ENCODE measurements at regions not wholly inside any gene's neighbourhood (a gene's known extent, or its start where the extent isn't known, plus 50 kb on each side); places are given as distances from the start of the nearest gene placed in this dataset.

DNA sequence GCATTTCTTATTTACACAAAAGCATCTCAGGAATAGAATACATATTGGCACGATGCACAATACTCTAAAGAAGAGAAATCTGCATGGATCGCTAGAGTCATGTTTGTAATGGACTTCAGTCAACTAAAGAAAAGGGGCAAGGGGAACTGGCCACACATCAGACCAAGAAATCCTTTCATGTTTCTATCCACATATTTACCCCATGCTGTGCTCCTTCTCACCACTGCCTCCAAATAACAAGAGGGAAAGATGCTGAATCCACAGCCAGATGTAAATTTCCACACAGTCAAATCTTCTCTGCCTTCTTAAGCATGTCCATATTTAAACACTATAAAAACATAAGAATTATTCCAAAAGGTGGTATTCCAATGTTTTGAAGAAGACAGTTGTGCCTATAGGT is 67.6 kb downstream of the COX18 start:
- DNase-seq: no peak

DNA sequence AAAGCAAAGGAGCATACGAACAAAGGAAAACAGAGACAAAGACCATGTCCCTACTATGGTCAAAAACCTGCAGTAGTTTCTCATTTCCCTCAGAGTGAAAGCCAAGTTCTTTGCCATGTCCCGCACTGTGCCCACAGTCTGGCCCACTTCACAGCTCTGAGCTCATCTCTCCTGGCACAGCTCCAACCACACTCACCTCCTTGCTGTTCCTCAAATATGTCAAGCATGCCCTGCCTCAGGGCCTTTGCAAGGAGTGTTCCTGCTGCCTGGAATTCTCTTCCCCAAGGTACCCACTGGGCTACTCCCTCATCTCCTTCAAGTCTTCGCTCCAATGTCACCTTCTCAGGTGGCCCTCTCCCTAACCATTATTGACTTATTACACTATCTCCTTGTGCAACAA is 72.1 kb downstream of the COX18 start:
- DNase-seq: no peak

DNA sequence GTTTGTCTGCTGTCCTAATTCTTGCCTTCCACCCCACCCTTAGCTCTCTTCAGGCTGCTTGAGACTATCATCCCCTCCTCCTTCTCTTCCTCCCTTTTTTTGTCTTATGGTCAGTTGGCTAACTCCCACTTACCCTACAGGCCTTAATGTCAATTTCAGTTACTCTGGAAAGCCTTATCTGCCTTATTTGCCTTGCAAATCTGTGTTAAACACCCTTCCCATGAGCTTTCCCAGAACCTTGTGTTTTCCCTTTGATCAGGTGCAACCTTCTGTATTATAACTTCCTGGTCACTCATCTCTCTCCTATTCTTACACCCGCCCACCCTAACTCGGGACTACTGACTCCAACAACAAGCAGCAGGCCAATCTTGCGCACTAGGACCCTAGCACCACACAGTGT is 74.8 kb downstream of the COX18 start:
- DNase-seq: no peak

- no peak for DNase-seq
Observed at GRCh38 chr4:72993876-72994275, 75.6 kb downstream of the COX18 start.

- no peak for DNase-seq
Observed at GRCh38 chr4:72991873-72992272, 77.6 kb downstream of the COX18 start.

- no peak for DNase-seq
Observed at GRCh38 chr4:72987741-72988729, 81.5 kb downstream of the COX18 start.

- no peak for DNase-seq
Observed at GRCh38 chr4:72984351-72984750, 85.2 kb downstream of the COX18 start.

DNA sequence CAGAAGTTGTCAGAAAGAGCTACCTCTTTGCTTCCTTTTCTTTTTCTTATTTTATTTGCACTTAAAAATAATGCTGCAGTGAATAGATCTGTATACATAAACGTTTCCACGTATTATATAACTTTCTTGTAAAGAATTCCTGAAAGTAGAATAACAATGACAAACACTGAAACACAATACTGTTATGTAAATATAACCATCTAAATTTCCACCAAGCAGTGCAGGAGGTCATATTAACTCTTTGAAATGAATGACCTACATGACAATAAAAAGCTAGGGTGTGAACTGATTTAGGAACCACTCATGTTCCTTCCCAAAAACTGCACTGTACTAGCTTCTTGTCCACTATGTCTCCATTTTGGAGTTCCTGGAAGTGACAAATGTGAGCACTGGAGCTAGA is 85.8 kb downstream of the COX18 start:
- no peak for DNase-seq

GRCh38 chr4:72977936-72978485 is 91.5 kb downstream of the COX18 start:
- no peak for DNase-seq

GRCh38 chr4:72975488-72975784 is 94.1 kb downstream of the COX18 start:
- DNase-seq: no peak

- no peak for DNase-seq
Observed at GRCh38 chr4:72974694-72975487, 94.6 kb downstream of the COX18 start.

GRCh38 chr4:72971572-72971971 is 97.9 kb downstream of the COX18 start:
- no peak for DNase-seq

- DNase-seq: no peak
Observed at GRCh38 chr4:72970756-72971155, 98.8 kb downstream of the COX18 start.

DNA sequence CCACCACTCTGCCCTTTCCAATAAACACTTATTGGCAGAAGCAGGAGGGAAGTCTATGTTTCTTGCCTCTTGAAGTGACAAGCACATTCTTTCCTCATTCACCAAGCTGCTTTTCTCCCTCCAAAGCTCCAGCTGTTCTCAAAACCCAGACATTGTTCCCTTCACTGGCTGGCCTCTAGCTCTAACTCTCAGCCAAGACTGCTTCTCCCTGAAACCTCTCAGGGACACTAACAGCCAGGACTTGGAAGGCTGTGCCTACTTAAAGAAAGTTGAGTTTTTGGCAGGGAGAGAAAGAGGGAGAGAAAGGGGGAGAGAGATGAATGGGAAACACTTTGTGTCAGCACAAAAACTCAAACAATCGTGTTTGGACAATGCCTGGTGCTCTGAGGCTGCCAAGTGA is 99.5 kb downstream of the COX18 start:
- no peak for DNase-seq

- no peak for DNase-seq
Observed at GRCh38 chr4:72966652-72967051, 102.9 kb downstream of the COX18 start.

DNA sequence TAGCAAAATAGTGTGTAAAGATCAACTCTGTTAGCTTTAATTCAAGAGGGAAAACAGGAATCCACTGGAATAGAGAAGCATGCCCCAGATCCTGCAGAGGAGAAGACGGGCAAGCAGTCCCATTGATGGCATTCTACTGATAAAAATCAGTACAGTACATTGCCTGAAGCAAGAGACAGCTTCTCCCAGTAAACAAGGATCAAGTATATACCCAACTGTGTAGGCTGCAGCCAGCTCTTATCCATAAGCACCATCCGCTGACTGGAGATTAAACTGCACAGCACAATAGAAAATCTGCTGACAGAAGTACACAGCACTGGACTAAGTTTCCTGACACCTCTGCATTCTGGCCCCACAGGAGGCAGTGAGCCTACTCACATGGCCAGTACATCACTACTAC is 110.1 kb downstream of the COX18 start:
- no peak for DNase-seq

GRCh38 chr4:72954811-72955210 is 114.7 kb downstream of the COX18 start:
- DNase-seq: no peak

DNA sequence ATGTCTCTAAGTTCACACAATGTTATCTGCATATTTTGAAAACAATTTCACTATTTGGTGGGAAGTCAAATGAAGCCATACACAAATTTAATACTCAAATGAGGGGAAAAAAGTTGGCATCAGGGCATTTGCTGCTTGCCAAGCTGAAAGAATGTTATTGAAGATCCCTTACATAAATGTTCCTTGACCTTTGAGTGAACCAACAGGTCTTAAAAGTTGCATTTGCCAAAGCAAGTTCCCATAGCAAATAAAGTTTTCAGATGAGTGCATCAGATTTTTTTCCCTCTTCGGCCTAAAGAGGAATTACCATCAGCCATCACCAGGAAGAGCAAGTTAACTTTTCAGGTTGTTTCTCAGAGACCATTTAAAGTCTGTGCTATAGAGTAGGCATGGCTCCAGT is 115.9 kb downstream of the COX18 start:
- no peak for DNase-seq

DNA sequence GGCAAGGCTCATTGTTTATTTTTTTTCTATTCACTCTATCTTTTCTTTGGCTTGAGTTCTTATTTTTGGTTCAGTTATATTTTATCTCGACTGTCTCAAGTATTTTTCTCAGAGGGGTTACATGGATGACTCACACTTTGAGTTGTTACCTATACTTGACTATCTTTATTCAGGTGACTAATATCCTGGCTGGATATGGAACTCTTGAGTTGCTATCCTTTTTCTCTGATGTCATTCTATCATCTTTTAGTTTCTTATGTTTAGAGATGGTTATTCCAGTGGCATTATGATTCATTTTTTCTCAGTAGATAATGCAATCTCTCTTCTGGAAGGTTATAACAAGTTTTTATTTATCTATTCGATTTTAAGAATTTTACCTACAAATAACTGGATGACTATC is 117.9 kb downstream of the COX18 start:
- no peak for DNase-seq

- DNase-seq: no peak
Observed at GRCh38 chr4:72951147-72951546, 118.4 kb downstream of the COX18 start.

DNA sequence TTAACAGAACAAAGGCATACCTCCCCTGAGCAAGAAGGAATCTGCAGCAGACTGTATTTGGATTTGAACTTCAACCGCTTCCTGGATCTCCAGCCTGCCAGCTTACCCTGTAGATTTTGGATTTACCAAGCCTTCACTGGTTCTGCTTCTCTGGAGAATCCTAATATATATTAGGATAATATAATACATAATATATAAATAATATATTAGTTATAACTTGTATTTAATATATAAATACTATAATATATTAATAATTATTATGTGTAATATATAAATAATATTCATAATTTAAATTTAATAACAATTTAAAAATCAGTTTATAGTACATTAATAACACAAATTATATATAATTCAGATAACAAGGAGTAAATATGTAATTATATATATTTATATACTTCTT is 121.4 kb downstream of the COX18 start:
- DNase-seq: no peak

- no peak for DNase-seq
Observed at GRCh38 chr4:72945719-72946336, 123.7 kb downstream of the COX18 start.

DNA sequence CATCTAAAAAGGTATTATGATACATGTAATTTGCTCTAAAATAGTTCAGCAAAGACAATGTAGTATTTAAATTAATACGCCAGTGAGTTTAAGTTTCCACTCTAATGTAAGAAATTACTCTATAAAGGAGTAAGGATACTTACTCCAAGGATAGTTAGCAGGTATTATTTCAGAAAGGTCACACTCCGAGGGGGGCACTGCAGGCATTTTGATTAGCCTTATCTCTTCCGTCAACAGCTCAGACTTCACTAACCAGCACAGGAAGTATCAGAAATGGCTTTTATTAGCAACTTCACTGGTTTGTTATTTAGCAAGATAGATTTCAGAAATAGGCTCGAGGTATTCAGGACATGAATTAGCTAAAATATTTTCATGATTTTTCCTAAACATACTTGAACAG is 127.0 kb downstream of the COX18 start:
- no peak for DNase-seq

DNA sequence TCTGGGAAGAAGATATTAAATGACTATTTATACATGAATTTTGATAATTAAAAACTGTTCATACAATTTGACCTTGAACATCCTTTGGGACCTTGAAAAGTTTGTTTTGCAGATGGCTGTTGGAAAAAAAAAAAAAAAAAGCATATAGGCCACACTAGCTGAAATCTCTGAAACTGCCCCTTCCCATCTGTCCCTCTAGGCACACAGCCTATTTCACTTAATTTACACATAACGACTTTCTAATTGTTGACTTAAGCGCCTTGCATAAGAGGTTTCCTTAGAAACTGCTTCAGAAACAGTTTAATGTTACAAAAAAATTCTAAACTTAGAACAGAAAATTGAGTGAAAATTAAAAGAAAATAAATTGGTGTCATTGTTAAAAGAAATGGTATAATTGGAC is 131.0 kb downstream of the COX18 start:
- DNase-seq: no peak

Data from inflammatory macrophage treated with lipopolysaccharide for 4 hours (primary cell).